Sigmoid colon (tissue), 6 donors: ENCODE measurements at regions not wholly inside any gene's neighbourhood (a gene's known extent, or its start where the extent isn't known, plus 50 kb on each side); places are given as distances from the start of the nearest gene placed in this dataset.

Experiments used
- DNase-seq: peaks from one replicate; pipeline ENCODE4 v3.0.0-alpha.2; 2019
- H3K27ac ChIP-seq, 4 donors: fragments of 200-600 bp; sonication (generic); one replicate each; pipeline ENCODE4 v1.5.1; 2016 to 2019; ENCODE audit warnings: mild to moderate bottlenecking in 1 of 4
- H3K27me3 ChIP-seq, 3 donors: fragments of 200-600 bp; sonication (generic); one replicate each; pipeline ENCODE4 v1.5.1; 2019; ENCODE audit warnings: mild to moderate bottlenecking in 1 of 3
- H3K36me3 ChIP-seq, 4 donors: fragments of 200-600 bp; sonication (generic); one replicate each; pipeline ENCODE4 v1.5.1; 2016 to 2019
- H3K4me1 ChIP-seq, 4 donors: fragments of 200-600 bp; sonication (generic); one replicate each; pipeline ENCODE4 v1.5.1; 2017 to 2019
- H3K4me3 ChIP-seq, 4 donors: fragments of 200-600 bp; sonication (generic); one replicate each; pipeline ENCODE4 v1.5.1; 2017 to 2019; ENCODE audit warnings: mild to moderate bottlenecking in 2 of 4, moderate library complexity in 1 of 4
- H3K9me3 ChIP-seq, 4 donors: fragments of 200-600 bp in 3 of 4; sonication (generic) in 3 of 4; one replicate each; pipeline versions ENCODE4 v1.5.1 to v1.6.1; 2013 to 2019
- EP300 ChIP-seq, 4 donors: sonication (generic); formaldehyde crosslinking; IDR thresholded peaks; one replicate each; pipeline ENCODE4 v1.6.1; 2017; ENCODE audit warnings: antibody characterized with exemption in 4 of 4
- POLR2A ChIP-seq, 2 donors: fragments of 450-650 bp; IDR thresholded peaks; one replicate each; pipeline ENCODE4 v1.6.1; 2016; ENCODE audit warnings: antibody characterized with exemption in 2 of 2, mild to moderate bottlenecking in 2 of 2, moderate library complexity in 2 of 2
- POLR2AphosphoS5 ChIP-seq, 4 donors: sonication (generic); formaldehyde crosslinking; IDR thresholded peaks; one replicate each; pipeline ENCODE4 v1.6.1; 2017; ENCODE audit warnings: antibody characterized with exemption in 4 of 4
- WGBS, 2 donors: extraction: QIAGEN DNeasy Blood & Tissue Kit; methylation state at CpG; one replicate each; pipeline ENCODE4 v1.1.7; 2013; 5-methylcytosine and 5-hydroxymethylcytosine counted together
- intact Hi-C: fragments of 100-400 bp; cut with DNase I; formaldehyde crosslinking; loops from one replicate; pipeline ENCODE4 v1.15.1; 2023
- TF ChIP-seq, protein P1 (sequence below), 4 experiments: fragments of 450-650 bp in 3 of 4; fragments of 200-600 bp in 1 of 4; IDR thresholded peaks; one replicate each; pipeline ENCODE4 v1.5.1; 2016 to 2019; ENCODE audit warnings: antibody characterized with exemption in 4 of 4, mild to moderate bottlenecking in 3 of 4, moderate library complexity in 2 of 4
- donor health status: healthy with polysubstance abuse.
- donor health status: healthy.

DNA sequence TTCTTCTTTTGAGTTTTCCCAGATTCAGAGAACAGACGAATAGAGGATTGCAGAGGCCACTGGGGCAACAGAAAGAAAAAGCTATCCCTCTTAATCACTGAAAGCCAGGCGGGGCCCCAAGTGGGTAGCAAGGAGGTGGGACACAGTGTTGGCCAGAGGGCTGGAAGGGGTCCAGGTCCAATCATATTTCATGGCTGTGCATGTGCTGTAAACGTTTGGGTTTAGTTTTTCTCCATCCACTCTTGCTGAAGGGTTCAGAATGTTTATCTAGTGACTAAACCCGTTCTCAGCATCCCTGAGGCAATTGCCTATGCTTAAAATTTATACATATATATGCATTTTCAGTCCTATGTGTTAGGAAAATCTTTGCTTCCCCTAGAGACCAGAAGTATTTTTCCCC, 99.4 kb upstream of the EPHA4 start:
- 41 to 56% methylated on average over 4 of the region's 4 CpGs for WGBS, 2 donors
- no peak overlapping the region for H3K27ac ChIP-seq
- TF ChIP-seq EP300 (IDR thresholded peaks at IDR 0.05) (no peak), POLR2AphosphoS5 (IDR thresholded peaks at IDR 0.05) (no peak), POLR2A (IDR thresholded peaks at IDR 0.05) (no peak)
- TF ChIP-seq, protein P1, sequence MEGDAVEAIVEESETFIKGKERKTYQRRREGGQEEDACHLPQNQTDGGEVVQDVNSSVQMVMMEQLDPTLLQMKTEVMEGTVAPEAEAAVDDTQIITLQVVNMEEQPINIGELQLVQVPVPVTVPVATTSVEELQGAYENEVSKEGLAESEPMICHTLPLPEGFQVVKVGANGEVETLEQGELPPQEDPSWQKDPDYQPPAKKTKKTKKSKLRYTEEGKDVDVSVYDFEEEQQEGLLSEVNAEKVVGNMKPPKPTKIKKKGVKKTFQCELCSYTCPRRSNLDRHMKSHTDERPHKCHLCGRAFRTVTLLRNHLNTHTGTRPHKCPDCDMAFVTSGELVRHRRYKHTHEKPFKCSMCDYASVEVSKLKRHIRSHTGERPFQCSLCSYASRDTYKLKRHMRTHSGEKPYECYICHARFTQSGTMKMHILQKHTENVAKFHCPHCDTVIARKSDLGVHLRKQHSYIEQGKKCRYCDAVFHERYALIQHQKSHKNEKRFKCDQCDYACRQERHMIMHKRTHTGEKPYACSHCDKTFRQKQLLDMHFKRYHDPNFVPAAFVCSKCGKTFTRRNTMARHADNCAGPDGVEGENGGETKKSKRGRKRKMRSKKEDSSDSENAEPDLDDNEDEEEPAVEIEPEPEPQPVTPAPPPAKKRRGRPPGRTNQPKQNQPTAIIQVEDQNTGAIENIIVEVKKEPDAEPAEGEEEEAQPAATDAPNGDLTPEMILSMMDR (IDR thresholded peaks at IDR 0.05), result no peak
- H3K9me3 ChIP-seq, result no peaks in the 10 kb centered on the region
- DNase-seq, result no peak
- no peaks in the 10 kb centered on the region for H3K36me3 ChIP-seq
- no peak overlapping the region for H3K4me3 ChIP-seq
- no peaks in the 10 kb centered on the region for H3K27me3 ChIP-seq
- intact Hi-C loops, result no loop called here
- H3K4me1 ChIP-seq, result no peaks in the 10 kb centered on the region

- DNase-seq, result no peak
- intact Hi-C loops, result no loop called here
- WGBS, 2 donors, result 74 to 75% methylated on average over 3 of the region's 3 CpGs
- Histone ChIP-seq H3K4me3 (no peak overlapping the region), H3K9me3 (no peaks in the 10 kb centered on the region), H3K4me1 (no peaks in the 10 kb centered on the region), H3K27ac (no peak overlapping the region), H3K27me3 (no peaks in the 10 kb centered on the region), H3K36me3 (no peaks in the 10 kb centered on the region)
- TF ChIP-seq, protein P1 (IDR thresholded peaks at IDR 0.05), result no peak
- TF ChIP-seq POLR2A (IDR thresholded peaks at IDR 0.05), result no peak
- no peak for TF ChIP-seq POLR2AphosphoS5 (IDR thresholded peaks at IDR 0.05)
These were observed 90.7 kb upstream of the EPHA4 start for GRCh38 chr2:221662689-221663391.

GRCh38 chr2:221657806-221658205, 85.7 kb upstream of the EPHA4 start:
- no peak for DNase-seq
- Histone ChIP-seq H3K27ac (no peak overlapping the region), H3K4me1 (no peaks in the 10 kb centered on the region), H3K27me3 (no peaks in the 10 kb centered on the region), H3K36me3 (no peaks in the 10 kb centered on the region), H3K4me3 (no peak overlapping the region), H3K9me3 (no peaks in the 10 kb centered on the region)
- no peak for TF ChIP-seq POLR2AphosphoS5 (IDR thresholded peaks at IDR 0.05)
- TF ChIP-seq, protein P1 (IDR thresholded peaks at IDR 0.05), result no peak
- TF ChIP-seq POLR2A (IDR thresholded peaks at IDR 0.05), result no peak
- intact Hi-C loops, result no loop called here
- WGBS, 2 donors, result 85 to 91% methylated on average over 1 of the region's 1 CpG

DNA sequence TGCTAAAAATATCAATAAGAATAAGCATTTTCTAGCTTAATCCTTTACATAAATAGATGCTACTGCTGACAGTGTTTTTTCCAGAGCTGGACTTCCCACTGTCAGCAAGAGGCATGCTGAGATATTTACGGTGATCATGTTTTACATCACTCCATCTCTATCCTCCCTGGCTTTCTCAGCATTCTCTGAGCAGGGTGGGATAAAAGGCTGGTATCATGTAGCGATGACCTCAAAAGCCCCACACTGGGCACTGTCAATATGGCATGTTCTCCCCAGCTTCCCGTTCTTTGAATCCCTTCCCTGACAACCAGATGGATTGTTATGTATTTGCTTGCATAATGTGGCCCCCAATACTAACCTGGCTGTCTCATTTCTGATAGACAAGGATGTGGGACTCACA, 83.2 kb upstream of the EPHA4 start:
- intact Hi-C loops, result no loop called here
- Histone ChIP-seq H3K4me1 (no peaks in the 10 kb centered on the region), H3K27me3 (no peaks in the 10 kb centered on the region), H3K9me3 (no peaks in the 10 kb centered on the region), H3K27ac (no peak overlapping the region), H3K36me3 (no peaks in the 10 kb centered on the region), H3K4me3 (no peak overlapping the region)
- 79 to 87% methylated on average over 3 of the region's 3 CpGs for WGBS, 2 donors
- DNase-seq, result no peak
- TF ChIP-seq POLR2AphosphoS5 (IDR thresholded peaks at IDR 0.05) (no peak), POLR2A (IDR thresholded peaks at IDR 0.05) (no peak), EP300 (IDR thresholded peaks at IDR 0.05) (no peak)
- TF ChIP-seq, protein P1 (IDR thresholded peaks at IDR 0.05), result no peak

DNA sequence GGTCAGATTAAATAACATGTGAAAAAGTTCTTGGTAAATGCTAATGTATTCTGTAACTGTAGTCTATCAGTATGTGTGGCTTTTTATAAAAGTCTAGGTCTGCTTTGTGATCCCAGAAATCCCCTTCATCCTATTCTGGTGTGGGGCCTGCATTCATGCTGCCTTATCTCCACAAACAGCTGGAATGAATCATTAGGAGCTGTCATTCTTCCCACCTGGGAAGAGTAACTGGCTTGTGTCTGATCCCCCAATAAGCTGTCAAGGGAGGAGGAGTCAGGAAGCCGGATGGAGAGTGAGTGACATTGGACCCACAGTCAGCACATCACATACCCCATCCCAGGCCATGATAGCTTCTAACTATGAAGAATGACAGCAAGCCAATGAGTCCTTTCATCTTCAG, 81.1 kb upstream of the EPHA4 start:
- TF ChIP-seq POLR2A (IDR thresholded peaks at IDR 0.05) (no peak), EP300 (IDR thresholded peaks at IDR 0.05) (no peak), POLR2AphosphoS5 (IDR thresholded peaks at IDR 0.05) (no peak)
- TF ChIP-seq, protein P1 (IDR thresholded peaks at IDR 0.05), result no peak
- H3K27ac ChIP-seq, result no peak overlapping the region
- intact Hi-C loops, result no loop called here
- no peaks in the 10 kb centered on the region for H3K9me3 ChIP-seq
- 60 to 81% methylated on average over 1 of the region's 1 CpG for WGBS, 2 donors
- H3K4me1 ChIP-seq, result no peaks in the 10 kb centered on the region
- H3K4me3 ChIP-seq, result no peak overlapping the region
- H3K36me3 ChIP-seq, result no peaks in the 10 kb centered on the region
- H3K27me3 ChIP-seq, result no peaks in the 10 kb centered on the region
- no peak for DNase-seq
